ENCODE measurements at regions not wholly inside any gene's neighbourhood (a gene's known extent, or its start where the extent isn't known, plus 50 kb on each side); places are given as distances from the start of the nearest gene placed in this dataset.

- Histone ChIP-seq H4K20me1 (ENCODE audit: insufficient read depth, low read length) (no peaks in the 10 kb centered on the region), H3K27me3 (ENCODE audit: low read depth, low read length) (no peaks in the 10 kb centered on the region), H3K79me2 (ENCODE audit: low read length) (no peaks in the 10 kb centered on the region), H3K36me3 (replicated peaks; ENCODE audit: low read depth, low read length) (no peaks in the 10 kb centered on the region), H3K9me3 (ENCODE audit: insufficient read depth, low read length) (peaks cover 12% of the 10 kb centered on the region; the same call in 1 of the 2 replicates), H2AFZ (ENCODE audit: low read depth, low read length) (no peak overlapping the region), H3K4me3 (ENCODE audit: low read length) (no peak overlapping the region), H3K4me1 (ENCODE audit: low read length) (peaks cover 19% of the 10 kb centered on the region), H3K27ac (ENCODE audit: low read length) (no peak overlapping the region), H3K9ac (ENCODE audit: low read length) (no peak overlapping the region), H3K4me2 (ENCODE audit: low read length) (no peak overlapping the region)
- TF ChIP-seq CTCF (IDR thresholded peaks at IDR 0.05; ENCODE audit: low read depth, low read length) (no peak), EZH2phosphoT487 (IDR thresholded peaks at IDR 0.05; ENCODE audit: low read depth) (no peak)
Observed at GRCh38 chr6:40172272-40172671, 238.0 kb upstream of the MOCS1 start.

- Histone ChIP-seq H3K27ac (ENCODE audit: low read length) (no peak overlapping the region), H3K79me2 (ENCODE audit: low read length) (no peaks in the 10 kb centered on the region), H3K4me2 (ENCODE audit: low read length) (no peak overlapping the region), H3K4me3 (ENCODE audit: low read length) (no peak overlapping the region), H4K20me1 (ENCODE audit: insufficient read depth, low read length) (no peaks in the 10 kb centered on the region), H3K4me1 (ENCODE audit: low read length) (peaks cover 19% of the 10 kb centered on the region), H3K9me3 (ENCODE audit: insufficient read depth, low read length) (0 out of 2 replicates have a peak, but pooled peaks cover 2% of the 10 kb centered on the region), H3K9ac (ENCODE audit: low read length) (no peak overlapping the region), H3K36me3 (replicated peaks; ENCODE audit: low read depth, low read length) (no peaks in the 10 kb centered on the region), H3K27me3 (ENCODE audit: low read depth, low read length) (no peaks in the 10 kb centered on the region), H2AFZ (ENCODE audit: low read depth, low read length) (no peak overlapping the region)
- TF ChIP-seq EZH2phosphoT487 (IDR thresholded peaks at IDR 0.05; ENCODE audit: low read depth) = no peak
- no peak for TF ChIP-seq CTCF (IDR thresholded peaks at IDR 0.05; ENCODE audit: low read depth, low read length)
Observed at GRCh38 chr6:40171343-40171742, 237.1 kb upstream of the MOCS1 start.

- H3K9ac ChIP-seq (ENCODE audit: low read length) = no peak overlapping the region
- peaks cover 19% of the 10 kb centered on the region for H3K4me1 ChIP-seq (ENCODE audit: low read length)
- TF ChIP-seq EZH2phosphoT487 (IDR thresholded peaks at IDR 0.05; ENCODE audit: low read depth) (no peak), CTCF (IDR thresholded peaks at IDR 0.05; ENCODE audit: low read depth, low read length) (no peak)
Observed at GRCh38 chr6:40170856-40171255, 236.6 kb upstream of the MOCS1 start.

GRCh38 chr6:40169878-40170277 lies 235.6 kb upstream of the MOCS1 start:
- no peaks in the 10 kb centered on the region for H3K36me3 ChIP-seq (replicated peaks; ENCODE audit: low read depth, low read length)
- no peak for TF ChIP-seq CTCF (IDR thresholded peaks at IDR 0.05; ENCODE audit: low read depth, low read length)
- no peak for TF ChIP-seq EZH2phosphoT487 (IDR thresholded peaks at IDR 0.05; ENCODE audit: low read depth)
- H3K79me2 ChIP-seq (ENCODE audit: low read length) = no peaks in the 10 kb centered on the region
- H3K4me1 ChIP-seq (ENCODE audit: low read length) = peaks cover 19% of the 10 kb centered on the region
- no peak overlapping the region for H3K9ac ChIP-seq (ENCODE audit: low read length)
- no peak overlapping the region for H2AFZ ChIP-seq (ENCODE audit: low read depth, low read length)
- no peak overlapping the region for H3K27ac ChIP-seq (ENCODE audit: low read length)
- no peak overlapping the region for H3K4me2 ChIP-seq (ENCODE audit: low read length)
- no peaks in the 10 kb centered on the region for H4K20me1 ChIP-seq (ENCODE audit: insufficient read depth, low read length)
- H3K9me3 ChIP-seq (ENCODE audit: insufficient read depth, low read length) = no peaks in the 10 kb centered on the region; the same call in 1 of the 2 replicates
- H3K27me3 ChIP-seq (ENCODE audit: low read depth, low read length) = no peaks in the 10 kb centered on the region
- H3K4me3 ChIP-seq (ENCODE audit: low read length) = no peak overlapping the region

More at GRCh38 chr6:40170856-40171255, 236.6 kb upstream of the MOCS1 start:
- Histone ChIP-seq H3K79me2 (ENCODE audit: low read length) (no peaks in the 10 kb centered on the region), H3K4me3 (ENCODE audit: low read length) (no peak overlapping the region), H3K27ac (ENCODE audit: low read length) (no peak overlapping the region), H3K4me2 (ENCODE audit: low read length) (no peak overlapping the region), H3K27me3 (ENCODE audit: low read depth, low read length) (no peaks in the 10 kb centered on the region), H2AFZ (ENCODE audit: low read depth, low read length) (no peak overlapping the region), H3K36me3 (replicated peaks; ENCODE audit: low read depth, low read length) (no peaks in the 10 kb centered on the region), H3K9me3 (ENCODE audit: insufficient read depth, low read length) (no peaks in the 10 kb centered on the region), H4K20me1 (ENCODE audit: insufficient read depth, low read length) (no peaks in the 10 kb centered on the region)
